ENCODE measurements at regions not wholly inside any gene's neighbourhood (a gene's known extent, or its start where the extent isn't known, plus 50 kb on each side); places are given as distances from the start of the nearest gene placed in this dataset.

GRCh38 chr5:145237843-145238242, 597.3 kb downstream of the PRELID2 start:
- DNase-seq, result peak; percentile 6

GRCh38 chr5:145236983-145237382, 598.2 kb downstream of the PRELID2 start:
- DNase-seq, result no peak

DNA sequence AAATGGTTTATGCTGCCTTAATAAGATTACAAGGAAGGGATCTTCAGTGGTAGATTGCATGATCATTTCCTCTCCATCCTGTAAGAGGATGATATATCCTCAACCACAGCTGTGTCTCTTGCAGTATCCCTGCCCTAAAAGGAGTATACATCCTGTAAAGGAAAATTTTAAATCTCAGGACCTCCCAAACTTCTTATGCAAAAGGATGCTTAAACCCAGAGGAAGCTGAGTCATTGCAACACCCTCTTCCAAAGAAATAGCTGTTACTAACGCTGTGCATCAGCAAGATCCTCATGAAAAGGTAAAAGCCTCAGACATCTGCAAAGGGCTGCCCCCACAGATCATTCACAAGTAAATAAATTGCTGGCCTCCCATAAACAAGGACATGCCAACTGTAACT, 599.0 kb downstream of the PRELID2 start:
- peak; percentile 2 for DNase-seq

DNA sequence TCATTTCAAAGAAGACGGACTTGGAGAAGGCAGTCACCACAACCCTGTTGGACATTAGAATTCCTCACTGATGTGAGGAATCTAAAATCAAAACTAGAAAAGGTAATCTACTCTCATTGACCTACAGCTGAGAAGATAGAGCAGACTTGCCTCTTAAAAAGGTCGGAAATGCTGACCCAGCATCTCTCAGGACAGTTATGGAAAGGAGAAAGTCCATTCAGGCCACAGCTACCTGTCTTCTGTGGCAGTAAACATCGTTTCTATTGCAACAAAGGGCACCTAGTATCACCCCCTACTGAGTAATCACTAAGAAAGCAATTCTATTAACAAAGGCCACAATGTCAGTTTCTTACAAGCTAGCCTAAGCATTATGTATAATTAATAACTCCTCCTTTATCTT, 601.7 kb downstream of the PRELID2 start:
- DNase-seq, result no peak

DNA sequence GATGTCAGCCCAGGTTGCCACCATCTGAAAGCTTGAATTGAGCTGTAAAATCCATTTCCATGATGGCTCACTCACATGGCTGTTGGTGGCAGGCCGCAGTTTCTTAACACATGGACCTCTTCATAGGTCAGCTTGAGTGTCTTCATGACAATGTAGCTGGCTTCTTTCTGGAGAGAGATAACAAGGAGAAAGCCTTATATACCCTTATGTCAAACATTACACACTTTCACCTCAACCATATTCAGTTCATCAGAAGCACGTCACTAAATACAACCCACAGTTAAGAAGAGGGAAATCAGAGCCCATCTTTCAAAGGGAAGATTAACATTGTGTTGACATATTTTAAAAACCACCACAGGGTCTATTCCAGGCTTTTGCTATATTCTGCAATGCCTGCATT, 604.4 kb downstream of the PRELID2 start:
- DNase-seq, result no peak

DNA sequence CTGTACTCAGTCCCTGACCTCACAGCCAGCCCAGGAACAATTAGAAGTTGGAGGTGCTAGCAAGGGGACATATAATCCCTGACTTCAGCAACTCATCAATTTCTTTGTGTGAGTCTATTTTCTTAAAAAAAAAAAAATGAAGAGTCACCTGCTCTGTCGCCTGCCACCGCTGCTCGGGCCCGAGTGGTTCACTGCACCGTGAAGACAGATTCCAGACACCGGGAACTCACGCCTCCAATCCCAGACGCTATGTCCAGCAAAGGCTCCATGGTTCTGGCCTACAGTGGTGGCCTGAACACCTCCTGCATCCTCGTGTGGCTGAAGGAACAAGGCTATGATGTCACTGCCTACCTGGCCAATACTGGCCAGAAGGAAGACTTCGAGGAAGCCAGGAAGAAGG, 606.6 kb downstream of the PRELID2 start:
- no peak for DNase-seq

GRCh38 chr5:145227881-145228280, 607.3 kb downstream of the PRELID2 start:
- no peak for DNase-seq

GRCh38 chr5:145226726-145227125, 608.4 kb downstream of the PRELID2 start:
- no peak for DNase-seq

- DNase-seq, result no peak
Observed at GRCh38 chr5:145225529-145225928, 609.6 kb downstream of the PRELID2 start.

DNA sequence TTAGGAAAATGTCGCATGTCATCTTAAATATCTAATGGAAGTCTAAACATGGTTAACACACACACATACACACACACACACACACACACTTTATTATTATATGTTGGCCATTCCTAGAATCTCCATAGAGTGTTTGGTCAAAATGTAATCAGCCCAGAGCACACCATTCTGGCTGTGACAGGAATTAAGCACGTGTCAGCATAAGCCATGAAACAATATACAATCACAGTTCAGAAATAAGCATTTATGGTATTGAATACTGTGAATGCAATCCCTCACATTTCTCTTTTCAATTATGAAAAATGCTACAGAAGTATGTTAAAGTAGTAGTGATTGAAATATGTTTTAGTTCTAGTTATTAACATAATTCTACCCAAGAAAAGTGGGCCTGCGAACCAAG, 611.6 kb downstream of the PRELID2 start:
- no peak for DNase-seq

- no peak for DNase-seq
Observed at GRCh38 chr5:145222622-145223021, 612.5 kb downstream of the PRELID2 start.

DNA sequence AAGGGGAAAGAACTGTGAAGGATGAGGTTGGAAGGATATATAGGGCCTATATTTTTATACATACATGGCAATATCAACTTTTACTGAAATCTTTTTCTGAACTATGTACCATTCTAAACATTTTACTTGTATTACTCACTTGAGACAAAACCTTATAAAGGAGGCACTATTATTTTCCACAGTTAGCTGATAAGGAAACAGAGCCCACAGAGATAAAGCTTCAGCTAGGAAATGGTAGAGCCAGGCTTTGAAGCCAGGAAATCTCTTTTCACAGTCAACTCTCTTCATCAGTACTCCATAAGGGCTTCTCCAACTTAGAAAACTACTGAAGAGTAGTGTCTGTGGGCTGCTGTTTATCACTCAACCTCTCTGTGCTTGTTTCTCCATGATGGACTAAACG, 613.7 kb downstream of the PRELID2 start:
- no peak for DNase-seq

GRCh38 chr5:145220481-145220880, 614.7 kb downstream of the PRELID2 start:
- no peak for DNase-seq

- DNase-seq, result no peak
Observed at GRCh38 chr5:145218982-145219381, 616.2 kb downstream of the PRELID2 start.

DNA sequence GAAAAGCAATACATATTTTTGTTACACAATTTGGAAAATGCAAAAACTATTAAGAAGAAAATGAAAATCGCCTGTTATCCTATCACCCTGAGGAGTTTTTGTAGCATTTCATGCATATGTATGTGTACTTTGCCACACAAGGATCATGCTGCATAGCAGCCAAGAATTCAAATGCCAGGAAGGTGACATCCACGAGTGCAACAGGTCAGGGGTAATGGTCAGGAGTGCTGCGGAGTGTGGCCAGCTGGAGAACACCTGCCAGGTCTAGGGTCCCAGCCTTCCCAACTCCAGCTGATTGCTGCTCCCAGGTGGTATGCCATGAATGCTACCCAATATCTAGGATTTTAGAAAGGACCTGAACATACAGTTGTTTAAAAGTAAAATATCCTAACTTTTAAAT, 617.1 kb downstream of the PRELID2 start:
- no peak for DNase-seq

GRCh38 chr5:145210020-145210419, 625.1 kb downstream of the PRELID2 start:
- DNase-seq, result no peak

GRCh38 chr5:145205546-145205945, 629.6 kb downstream of the PRELID2 start:
- DNase-seq, result no peak

GRCh38 chr5:145204743-145205142, 630.4 kb downstream of the PRELID2 start:
- DNase-seq, result no peak

DNA sequence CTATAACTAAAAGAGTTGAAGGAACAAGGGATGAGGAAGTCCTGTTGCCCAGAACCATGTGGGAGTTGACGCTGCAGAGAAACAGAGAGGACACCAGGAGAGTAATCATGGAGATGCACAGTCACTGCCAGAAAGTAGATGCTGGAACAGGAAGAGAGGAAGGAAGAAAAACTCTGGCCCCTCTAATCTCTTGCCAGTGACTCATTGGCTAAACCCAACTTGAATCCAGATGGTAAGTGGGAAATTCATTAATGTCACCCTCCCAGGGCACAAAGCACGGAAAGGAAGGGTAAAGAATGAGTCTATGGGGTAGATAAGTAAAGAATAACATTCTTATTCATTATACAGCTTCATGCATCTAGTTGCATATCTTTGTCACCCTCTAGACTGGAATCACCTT, 631.9 kb downstream of the PRELID2 start:
- DNase-seq, result no peak

- no peak for DNase-seq
Observed at GRCh38 chr5:145198525-145199260, 636.4 kb downstream of the PRELID2 start.

DNA sequence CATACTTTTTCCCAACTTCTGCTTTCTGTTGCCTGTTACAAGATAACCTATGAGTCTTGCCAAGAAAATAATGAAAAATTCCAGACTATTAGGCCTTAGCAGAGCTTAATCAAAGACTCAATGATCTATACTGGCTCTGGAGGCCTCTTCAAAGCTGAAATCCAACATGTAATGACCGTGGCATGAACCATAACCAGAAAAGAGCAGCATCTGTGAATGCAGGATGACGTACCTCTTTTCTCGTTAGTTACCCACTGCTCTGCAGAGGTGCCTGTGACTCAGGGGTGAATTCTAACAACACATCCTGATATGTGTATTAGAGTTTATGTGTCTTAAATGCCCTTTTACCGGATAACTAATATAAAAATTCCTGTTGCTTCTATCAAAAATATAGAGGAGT, 645.4 kb downstream of the PRELID2 start:
- no peak for DNase-seq

- no peak for DNase-seq
Observed at GRCh38 chr5:145180371-145180770, 654.8 kb downstream of the PRELID2 start.

- peak; percentile 18 for DNase-seq
Observed at GRCh38 chr5:145178641-145179523, 656.3 kb downstream of the PRELID2 start.

GRCh38 chr5:145176041-145176440, 659.1 kb downstream of the PRELID2 start:
- DNase-seq, result no peak

All from fibroblast of skin of right quadriceps (primary cell).